ENCODE measurements at regions not wholly inside any gene's neighbourhood (a gene's known extent, or its start where the extent isn't known, plus 50 kb on each side); places are given as distances from the start of the nearest gene placed in this dataset.

DNA sequence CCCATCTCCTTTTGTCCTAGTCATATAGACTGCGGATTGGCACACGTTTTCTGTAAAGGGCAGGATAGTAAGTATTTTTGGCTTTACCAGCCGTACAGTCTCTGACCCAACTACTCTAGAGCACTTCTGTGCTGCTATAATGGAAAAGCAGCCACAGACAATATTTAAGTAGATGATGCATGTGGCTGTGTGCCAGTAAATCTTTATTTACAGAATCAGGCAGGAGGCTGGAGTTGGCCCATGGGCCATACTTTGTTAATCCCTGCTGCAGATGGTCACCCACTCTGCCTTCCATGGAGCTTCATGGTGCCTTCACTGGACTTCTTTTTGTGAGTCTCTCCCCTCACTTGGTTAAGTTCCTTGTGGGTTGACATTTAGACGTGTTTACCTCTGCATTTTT, 584.5 kb upstream of the TBX3 start:
- intact Hi-C loops (cut with micrococcal nuclease), result no loop called here
- no peak overlapping the region for H3K9ac ChIP-seq (ENCODE audit: insufficient read depth in 1 of 2, low read depth in 2 of 2, low read length in 2 of 2)
- no peak overlapping the region for H3K4me2 ChIP-seq (ENCODE audit: insufficient read depth, low read length)
- ATAC-seq, result no peak
- TF ChIP-seq, protein P1, sequence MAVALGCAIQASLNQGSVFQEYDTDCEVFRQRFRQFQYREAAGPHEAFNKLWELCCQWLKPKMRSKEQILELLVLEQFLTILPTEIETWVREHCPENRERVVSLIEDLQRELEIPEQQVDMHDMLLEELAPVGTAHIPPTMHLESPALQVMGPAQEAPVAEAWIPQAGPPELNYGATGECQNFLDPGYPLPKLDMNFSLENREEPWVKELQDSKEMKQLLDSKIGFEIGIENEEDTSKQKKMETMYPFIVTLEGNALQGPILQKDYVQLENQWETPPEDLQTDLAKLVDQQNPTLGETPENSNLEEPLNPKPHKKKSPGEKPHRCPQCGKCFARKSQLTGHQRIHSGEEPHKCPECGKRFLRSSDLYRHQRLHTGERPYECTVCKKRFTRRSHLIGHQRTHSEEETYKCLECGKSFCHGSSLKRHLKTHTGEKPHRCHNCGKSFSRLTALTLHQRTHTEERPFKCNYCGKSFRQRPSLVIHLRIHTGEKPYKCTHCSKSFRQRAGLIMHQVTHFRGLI (CRISPR knock-in tag; IDR thresholded peaks at IDR 0.05), result no peak
- TF ChIP-seq, protein P2, sequence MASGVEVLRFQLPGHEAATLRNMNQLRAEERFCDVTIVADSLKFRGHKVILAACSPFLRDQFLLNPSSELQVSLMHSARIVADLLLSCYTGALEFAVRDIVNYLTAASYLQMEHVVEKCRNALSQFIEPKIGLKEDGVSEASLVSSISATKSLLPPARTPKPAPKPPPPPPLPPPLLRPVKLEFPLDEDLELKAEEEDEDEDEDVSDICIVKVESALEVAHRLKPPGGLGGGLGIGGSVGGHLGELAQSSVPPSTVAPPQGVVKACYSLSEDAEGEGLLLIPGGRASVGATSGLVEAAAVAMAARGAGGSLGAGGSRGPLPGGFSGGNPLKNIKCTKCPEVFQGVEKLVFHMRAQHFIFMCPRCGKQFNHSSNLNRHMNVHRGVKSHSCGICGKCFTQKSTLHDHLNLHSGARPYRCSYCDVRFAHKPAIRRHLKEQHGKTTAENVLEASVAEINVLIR (CRISPR knock-in tag; IDR thresholded peaks at IDR 0.05), result no peak
- TF ChIP-seq CBX8 (IDR thresholded peaks at IDR 0.05; ENCODE audit: borderline replicate concordance, extremely low read depth, low read depth, low read length, poor library complexity, severe bottlenecking), result no peak
- no peaks in the 10 kb centered on the region for H3K4me1 ChIP-seq (replicated peaks in 1 of 2; ENCODE audit: control insufficient read depth in 2 of 2, insufficient read depth in 2 of 2, low read length in 2 of 2)
- H3K27me3 ChIP-seq (ENCODE audit: control insufficient read depth in 2 of 2, insufficient read depth in 2 of 2, low read length in 2 of 2), result no peaks in the 10 kb centered on the region; a peak in 1 of 5 replicates
- 0% methylated on average over 4 of the region's 4 CpGs for WGBS (ENCODE audit: insufficient coverage, low coverage, missing lambda C conversion rate)
- H3K4me3 ChIP-seq, result no peak overlapping the region
- CTCF ChIA-PET (ENCODE audit: low intra/inter-chr PET ratio), result no interaction called here
- no peak overlapping the region for H2AFZ ChIP-seq (ENCODE audit: low read depth, low read length)
- no peak overlapping the region for H3K27ac ChIP-seq (ENCODE audit: extremely low read depth, low read depth, low read length)
- DNase-seq (ENCODE audit: extremely low read depth in 1 of 4, low spot score in 3 of 4), result no peak
- in situ Hi-C loops (cut with MboI), result no loop called here
- no peaks in the 10 kb centered on the region for H3K36me3 ChIP-seq (ENCODE audit: control insufficient read depth, insufficient read depth, low read length)
- no TSS peak for BruUV-seq (replicated peaks)
- no peaks in the 10 kb centered on the region for H3K9me3 ChIP-seq (replicated peaks; ENCODE audit: control insufficient read depth, insufficient read depth, low read depth, low read length)
- no peak for FAIRE-seq
- H3K79me2 ChIP-seq (ENCODE audit: control insufficient read depth, insufficient read depth, low read length), result no peaks in the 10 kb centered on the region
- H4K20me1 ChIP-seq (replicated peaks; ENCODE audit: control insufficient read depth, insufficient read depth, low read length), result no peaks in the 10 kb centered on the region; the same call in 1 of the 2 replicates
- H3K9me1 ChIP-seq (ENCODE audit: control insufficient read depth, insufficient read depth, low read length), result no peaks in the 10 kb centered on the region
- POLR2A ChIA-PET, result interaction anchor here (1.2 kb wide), 1 partner anchor 142 kb away, joined by 5 read pairs; no protein-coding TSS in a partner anchor

All from K562 (cell line).